Glutamatergic neuron (in vitro differentiated cells): ENCODE measurements at regions not wholly inside any gene's neighbourhood (a gene's known extent, or its start where the extent isn't known, plus 50 kb on each side); places are given as distances from the start of the nearest gene placed in this dataset.

Experiments
- DNase-seq: peaks from one replicate; pipeline ENCODE4 v3.0.0; 2022
- H3K27ac Mint-ChIP-seq: one replicate; pipeline ENCODE4 v1.8.0; 2020; ENCODE audit warnings: mild to moderate bottlenecking, mixed read lengths, inconsistent platforms; ENCODE audit not compliant: unreplicated experiment
- H3K27me3 Mint-ChIP-seq: one replicate; pipeline ENCODE4 v1.8.0; 2020; ENCODE audit warnings: mild to moderate bottlenecking, moderate library complexity, mixed read lengths, inconsistent platforms; ENCODE audit not compliant: unreplicated experiment
- H3K36me3 Mint-ChIP-seq: one replicate; pipeline ENCODE4 v1.8.0; 2020; ENCODE audit warnings: mild to moderate bottlenecking, mixed read lengths, inconsistent platforms; ENCODE audit not compliant: unreplicated experiment
- H3K4me1 Mint-ChIP-seq: one replicate; pipeline ENCODE4 v1.8.0; 2020; ENCODE audit warnings: mild to moderate bottlenecking, low read depth, mixed read lengths, inconsistent platforms; ENCODE audit not compliant: unreplicated experiment
- H3K4me3 Mint-ChIP-seq: one replicate; pipeline ENCODE4 v1.8.0; 2020; ENCODE audit warnings: mild to moderate bottlenecking, mixed read lengths, inconsistent platforms; ENCODE audit not compliant: unreplicated experiment
- H3K9me3 Mint-ChIP-seq: one replicate; pipeline ENCODE4 v1.8.0; 2020; ENCODE audit warnings: mild to moderate bottlenecking, moderate library complexity, mixed read lengths, inconsistent platforms; ENCODE audit not compliant: unreplicated experiment
- CTCF ChIP-seq: fragments of 200-600 bp; sonication (generic); IDR thresholded peaks from one replicate; pipeline ENCODE4 v1.5.0; 2021; ENCODE audit not compliant: partially characterized antibody, unreplicated experiment

- DNase-seq = no peak
- H3K27ac Mint-ChIP-seq = peak overlapping the region; percentile 89
- no peaks in the 10 kb centered on the region for H3K27me3 Mint-ChIP-seq
- peaks cover 4% of the 10 kb centered on the region for H3K36me3 Mint-ChIP-seq
- peaks cover 3% of the 10 kb centered on the region for H3K9me3 Mint-ChIP-seq
- TF ChIP-seq CTCF = no peak
- H3K4me1 Mint-ChIP-seq = peaks cover 31% of the 10 kb centered on the region
- peak overlapping the region; percentile 57 for H3K4me3 Mint-ChIP-seq
Observed at GRCh38 chr3:3586843-3587646, 212.2 kb upstream of the LRRN1 start.

GRCh38 chr3:3586336-3586735, 212.9 kb upstream of the LRRN1 start:
- Mint-ChIP-seq H3K4me3 (no peak overlapping the region), H3K9me3 (peaks cover 3% of the 10 kb centered on the region), H3K36me3 (no peaks in the 10 kb centered on the region), H3K27ac (no peak overlapping the region), H3K4me1 (peaks cover 31% of the 10 kb centered on the region), H3K27me3 (no peaks in the 10 kb centered on the region)
- no peak for TF ChIP-seq CTCF
- no peak for DNase-seq

GRCh38 chr3:3579658-3580057, 219.6 kb upstream of the LRRN1 start:
- Mint-ChIP-seq H3K4me1 (no peaks in the 10 kb centered on the region), H3K36me3 (no peaks in the 10 kb centered on the region), H3K27me3 (peaks cover 2% of the 10 kb centered on the region), H3K9me3 (no peaks in the 10 kb centered on the region), H3K27ac (no peak overlapping the region), H3K4me3 (no peak overlapping the region)
- no peak for DNase-seq
- no peak for TF ChIP-seq CTCF

- Mint-ChIP-seq H3K4me1 (no peaks in the 10 kb centered on the region), H3K9me3 (no peaks in the 10 kb centered on the region), H3K27ac (no peak overlapping the region), H3K36me3 (no peaks in the 10 kb centered on the region), H3K27me3 (peaks cover 2% of the 10 kb centered on the region), H3K4me3 (no peak overlapping the region)
- DNase-seq = no peak
- TF ChIP-seq CTCF = no peak
Observed at GRCh38 chr3:3578718-3579117, 220.5 kb upstream of the LRRN1 start.

- Mint-ChIP-seq H3K27ac (no peak overlapping the region), H3K4me3 (no peak overlapping the region), H3K4me1 (no peaks in the 10 kb centered on the region), H3K27me3 (peaks cover 2% of the 10 kb centered on the region), H3K9me3 (no peaks in the 10 kb centered on the region), H3K36me3 (no peaks in the 10 kb centered on the region)
- DNase-seq = no peak
- no peak for TF ChIP-seq CTCF
Observed at GRCh38 chr3:3577823-3578222, 221.4 kb upstream of the LRRN1 start.
